Panc1 (cell line): ENCODE measurements at regions not wholly inside any gene's neighbourhood (a gene's known extent, or its start where the extent isn't known, plus 50 kb on each side); places are given as distances from the start of the nearest gene placed in this dataset.

ENCODE experiments used
- ATAC-seq: fragments of 200-7000 bp; cut with Tn5 transposase; 2 replicates; pipeline ENCODE4 v1.9.1; 2020; ENCODE audit warnings: mild to moderate bottlenecking, moderate library complexity
- BruUV-seq: library from RNA; stranded (reverse); fragments of 400-500 nt; replicated peaks from 2 replicates; lab custom pipeline; 2021; lab: Mats Ljungman, UMichigan
- CTCF ChIA-PET: fragments of 300-600 bp; sonication (Branson Sonifier 250); formaldehyde crosslinking; loops from one replicate; lab custom pipeline; 2022; ENCODE audit warnings: antibody characterized with exemption; lab: Charles Lee
- POLR2A ChIA-PET: fragments of 300-600 bp; sonication (Branson Sonifier 250); formaldehyde crosslinking; loops from one replicate; lab custom pipeline; 2022; ENCODE audit warnings: antibody characterized with exemption; lab: Charles Lee
- DNase-seq: peaks from one replicate; pipeline ENCODE4 v3.0.0-alpha.2; 2010; ENCODE audit warnings: low read depth, low spot score
- H3K27ac ChIP-seq: 2 replicates; pipeline ENCODE4 v1.5.1; 2011; ENCODE audit warnings: mild to moderate bottlenecking, low read length, inconsistent platforms
- H3K27me3 ChIP-seq: fragments of 200-500 bp; sonication (Bioruptor generic); 2 replicates; pipeline ENCODE4 v1.6.0; 2014; ENCODE audit warnings: low read length, inconsistent platforms; ENCODE audit not compliant: control insufficient read depth, insufficient read depth
- H3K36me3 ChIP-seq: fragments of 200-500 bp; sonication (Bioruptor generic); 2 replicates; pipeline ENCODE4 v1.5.1; 2014; ENCODE audit warnings: inconsistent platforms, mild to moderate bottlenecking, low read length, moderate library complexity; ENCODE audit not compliant: control insufficient read depth, insufficient read depth
- H3K4me1 ChIP-seq: 2 replicates; pipeline ENCODE4 v1.5.1; 2011; ENCODE audit warnings: inconsistent platforms, mild to moderate bottlenecking, low read length, moderate library complexity; ENCODE audit not compliant: control insufficient read depth, insufficient read depth
- H3K4me3 ChIP-seq, 2 experiments: 2 replicates each; pipeline ENCODE4 v1.5.1; 2011 to 2012; ENCODE audit warnings: low read depth in 2 of 2, low read length in 2 of 2, mild to moderate bottlenecking in 2 of 2, inconsistent platforms in 1 of 2, moderate library complexity in 1 of 2
- H3K9me3 ChIP-seq: fragments of 200-500 bp; sonication (Bioruptor generic); 2 replicates; pipeline ENCODE4 v1.5.1; 2014; ENCODE audit warnings: low read depth, mild to moderate bottlenecking, inconsistent platforms, low read length, moderate library complexity; ENCODE audit not compliant: control insufficient read depth, insufficient read depth
- CTCF ChIP-seq: fragments of 450-650 bp; IDR thresholded peaks from 2 replicates; pipeline ENCODE4 v1.5.1; 2017; ENCODE audit warnings: mild to moderate bottlenecking
- POLR2AphosphoS5 ChIP-seq: IDR thresholded peaks from 2 replicates; pipeline ENCODE4 v1.6.1; 2012; ENCODE audit warnings: mild to moderate bottlenecking, low read depth, low read length, moderate library complexity
- REST ChIP-seq, 2 experiments: IDR thresholded peaks; 2 replicates each; pipeline ENCODE4 v1.6.1; 2011 to 2012; ENCODE audit warnings: low read depth in 2 of 2, control low read depth in 1 of 2, low read length in 1 of 2, mild to moderate bottlenecking in 1 of 2, moderate library complexity in 1 of 2; ENCODE audit not compliant: insufficient read depth in 1 of 2
- SIN3A ChIP-seq: IDR thresholded peaks from 2 replicates; pipeline ENCODE4 v1.6.1; 2012; ENCODE audit warnings: low read depth, mild to moderate bottlenecking, low read length, moderate library complexity, borderline replicate concordance; ENCODE audit not compliant: insufficient read depth
- TCF7L2 ChIP-seq: IDR thresholded peaks from 2 replicates; pipeline ENCODE4 v1.6.1; 2011; ENCODE audit warnings: mild to moderate bottlenecking, low read depth, low read length, inconsistent platforms
- in situ Hi-C: cut with HindIII; loops from 2 replicates; pipeline ENCODE4 v1.10.0; 2016; ENCODE audit warnings: low sequenced_read_pairs, low pct_unique_long_range_greater_than_20kb
- intact Hi-C: fragments of 100-400 bp; cut with micrococcal nuclease; formaldehyde crosslinking; loops from one replicate; pipeline ENCODE4 v1.10.0; 2022; ENCODE audit not compliant: unreplicated experiment

DNA sequence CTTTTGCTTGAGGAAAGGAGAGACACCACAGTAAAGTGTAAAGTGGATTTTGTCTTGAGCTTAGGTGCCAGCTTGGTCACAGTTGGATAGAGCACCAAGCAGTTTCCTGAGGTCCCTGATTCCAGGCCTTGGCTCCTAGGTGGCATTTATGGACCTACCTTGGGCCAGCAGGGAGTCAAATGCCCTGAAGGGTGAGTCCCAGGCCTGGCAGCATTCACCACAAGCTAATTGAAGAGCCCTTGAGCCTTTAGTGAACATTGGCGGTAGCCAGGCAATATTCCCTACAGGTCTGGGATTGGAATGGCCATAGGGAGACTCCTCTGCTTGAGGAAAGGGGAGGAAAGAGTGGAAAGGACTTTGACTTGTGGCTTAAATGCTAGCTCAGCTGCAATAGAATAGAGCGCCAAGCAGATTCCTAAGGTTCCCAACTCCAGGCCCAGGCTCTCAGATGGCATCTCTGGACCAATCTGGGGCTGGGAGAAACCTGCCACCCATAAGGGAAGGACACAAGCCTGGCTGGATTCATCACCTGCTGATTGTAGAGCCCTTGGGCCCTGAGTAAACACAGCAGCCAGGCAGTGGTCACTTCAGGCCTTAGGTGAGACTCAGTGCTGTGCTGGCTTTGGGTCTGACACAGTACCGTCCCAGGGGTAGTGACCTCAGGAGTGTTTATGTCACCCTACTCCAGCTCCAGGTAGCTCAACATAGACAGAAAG lies 137.5 kb upstream of the OTOS start:
- no TSS peak for BruUV-seq
- DNase-seq (no peak), ATAC-seq (no peak)
- no peak for TF ChIP-seq POLR2AphosphoS5
- Histone ChIP-seq H3K27ac (no peak overlapping the region), H3K36me3 (no peaks in the 10 kb centered on the region), H3K4me1 (no peaks in the 10 kb centered on the region), H3K9me3 (peaks cover 3% of the 10 kb centered on the region; the same call in 1 of the 2 replicates), H3K27me3 (peaks cover 22% of the 10 kb centered on the region; the same call in 1 of the 2 replicates), H3K4me3 (no peak overlapping the region)
- POLR2A ChIA-PET = no interaction called here
- in situ Hi-C loops (no loop called here), intact Hi-C loops (no loop called here)
- CTCF ChIA-PET = no interaction called here

GRCh38 chr2:240278661-240279060 lies 138.2 kb upstream of the OTOS start:
- BruUV-seq = no TSS peak
- TF ChIP-seq POLR2AphosphoS5 (no peak), TCF7L2 (no peak), CTCF (no peak), REST (IDR thresholded peaks at IDR 0.05; ENCODE audit: insufficient read depth in 1 of 2, low read depth in 2 of 2, low read length in 1 of 2) (no peak), SIN3A (no peak)
- no peaks in the 10 kb centered on the region for H3K36me3 ChIP-seq
- DNase-seq (no peak), ATAC-seq (no peak)
- no peaks in the 10 kb centered on the region for H3K4me1 ChIP-seq
- intact Hi-C loops (no loop called here), in situ Hi-C loops (no loop called here)
- ChIA-PET CTCF (no interaction called here), POLR2A (no interaction called here)
- H3K27me3 ChIP-seq = peaks cover 22% of the 10 kb centered on the region; the same call in 1 of the 2 replicates
- H3K4me3 ChIP-seq = no peak overlapping the region
- no peaks in the 10 kb centered on the region for H3K9me3 ChIP-seq
- no peak overlapping the region for H3K27ac ChIP-seq

- in situ Hi-C loops = no loop called here
- H3K27me3 ChIP-seq = peaks cover 15% of the 10 kb centered on the region; the same call in 1 of the 2 replicates
- no TSS peak for BruUV-seq
- no peak overlapping the region for H3K27ac ChIP-seq
- H3K36me3 ChIP-seq = no peaks in the 10 kb centered on the region
- intact Hi-C loops = no loop called here
- DNase-seq (no peak), ATAC-seq (no peak)
- no peaks in the 10 kb centered on the region for H3K9me3 ChIP-seq
- ChIA-PET CTCF (no interaction called here), POLR2A (no interaction called here)
- no peak for TF ChIP-seq SIN3A
- TF ChIP-seq CTCF = no peak
- TF ChIP-seq TCF7L2 = no peak
- no peak for TF ChIP-seq POLR2AphosphoS5
- TF ChIP-seq REST (IDR thresholded peaks at IDR 0.05; ENCODE audit: insufficient read depth in 1 of 2, low read depth in 2 of 2, low read length in 1 of 2) = no peak
- H3K4me3 ChIP-seq = no peak overlapping the region
- no peaks in the 10 kb centered on the region for H3K4me1 ChIP-seq
These were observed 140.2 kb upstream of the OTOS start for GRCh38 chr2:240280621-240281020.
